Activated gamma-delta T cell treated with Interleukin-2 at 50 U/mL for 16 hours (primary cell): ENCODE measurements at regions not wholly inside any gene's neighbourhood (a gene's known extent, or its start where the extent isn't known, plus 50 kb on each side); places are given as distances from the start of the nearest gene placed in this dataset.
A peak's percentile ranks its signal among the peaks of the same experiment; 100 is the strongest.

Experiments
- DNase-seq: peaks from one replicate; pipeline ENCODE4 v3.0.0-alpha.2; 2020

DNA sequence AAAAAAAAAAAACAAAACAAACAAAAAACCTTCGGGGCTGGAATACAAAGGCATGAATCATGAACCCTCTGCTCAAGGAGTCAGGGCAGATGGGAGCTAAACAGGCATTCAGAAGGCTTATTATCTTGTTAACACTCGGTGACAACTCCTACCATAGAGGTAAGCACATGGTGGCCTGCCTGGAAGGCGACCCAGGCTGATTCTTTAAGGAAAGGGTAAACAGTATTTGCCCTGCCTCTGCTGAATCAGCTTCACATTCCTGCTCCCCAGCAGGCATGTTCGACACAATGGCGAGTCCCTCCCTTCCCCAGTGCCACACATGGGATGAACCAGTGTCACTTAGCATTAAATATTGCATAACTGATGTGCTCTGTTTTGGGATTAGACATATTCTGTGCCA is 191.9 kb downstream of the ARL4C start:
- DNase-seq: no peak

DNA sequence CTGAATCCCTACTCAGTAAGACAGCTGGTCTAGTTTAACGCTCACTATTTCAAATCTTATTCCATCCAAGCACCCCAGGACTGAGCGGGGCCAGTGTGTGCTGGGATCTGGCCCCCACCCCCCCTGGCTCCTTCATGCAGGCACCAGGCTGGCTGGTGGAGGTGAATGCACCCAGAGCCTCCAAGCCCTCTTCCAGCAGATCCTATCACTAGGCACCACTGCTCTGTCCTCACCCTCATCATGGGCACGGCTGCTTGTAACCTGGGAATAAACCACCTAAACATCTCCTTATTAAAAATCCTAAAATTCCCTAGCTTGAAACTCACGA is 194.3 kb downstream of the ARL4C start:
- no peak for DNase-seq

DNA sequence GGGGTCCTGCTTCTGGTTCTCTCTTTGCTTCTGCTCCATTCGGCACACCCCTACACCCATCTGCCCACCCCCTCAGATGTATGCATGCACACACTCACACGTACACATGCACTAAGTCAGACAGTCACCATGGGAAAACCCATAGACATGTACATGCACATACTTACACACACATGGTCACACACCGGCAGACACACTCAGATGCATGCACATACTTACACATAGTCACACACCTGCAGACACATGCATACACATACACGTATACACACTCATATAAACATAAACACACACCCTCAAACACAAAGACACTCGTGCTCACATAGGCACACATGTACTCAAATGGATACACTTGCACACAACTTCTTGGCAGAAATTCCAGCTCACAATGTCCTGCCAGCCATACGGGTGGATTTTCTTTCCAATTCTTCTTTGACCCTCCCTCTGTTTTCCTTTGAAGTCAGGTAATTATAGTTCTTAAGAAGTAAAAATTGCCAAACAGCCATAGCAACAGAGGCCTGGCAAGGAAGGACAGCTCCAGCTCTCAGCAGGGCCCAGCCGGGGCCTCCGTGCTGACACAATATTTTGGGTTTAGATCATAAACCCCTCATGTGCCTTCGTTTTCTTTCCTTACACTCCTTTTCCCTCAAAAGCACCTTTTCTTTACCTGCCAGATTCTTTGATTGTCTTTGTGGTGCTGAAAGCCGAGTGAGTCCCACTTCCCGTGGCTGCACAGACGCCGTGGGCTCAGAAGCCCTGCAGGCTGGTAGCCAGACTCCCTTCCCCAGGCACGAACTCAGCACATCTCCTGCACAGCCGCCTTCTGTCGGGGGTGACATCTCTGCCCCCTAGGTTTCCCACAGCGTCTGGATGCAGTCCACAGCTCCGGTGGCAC is 195.7 kb downstream of the ARL4C start:
- no peak for DNase-seq

DNA sequence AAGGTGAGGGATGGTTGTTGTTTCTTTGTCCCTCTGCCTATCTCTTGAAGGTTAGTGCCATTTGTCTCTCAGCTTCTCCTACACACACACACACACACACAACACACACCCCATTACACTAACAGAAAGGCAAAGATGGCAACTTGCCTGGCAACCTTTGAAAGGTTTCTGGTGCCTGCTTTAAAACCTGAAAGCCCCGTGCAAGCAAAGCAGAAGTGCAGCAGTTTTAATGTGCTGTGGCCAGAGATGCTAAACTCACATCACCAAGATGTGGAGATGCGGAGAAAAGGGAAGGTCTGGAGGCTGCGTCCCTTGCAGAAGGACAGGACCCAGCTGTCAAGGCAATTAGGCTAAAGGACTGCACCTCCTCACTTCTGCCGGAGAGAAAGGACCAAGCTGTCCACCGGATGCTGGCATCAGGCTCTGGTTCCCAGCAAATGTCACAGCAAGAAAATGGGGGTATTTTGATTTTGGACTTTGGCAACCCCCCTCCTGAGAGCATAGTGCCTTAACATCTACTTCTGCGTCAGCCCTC is 196.4 kb downstream of the ARL4C start:
- no peak for DNase-seq

DNA sequence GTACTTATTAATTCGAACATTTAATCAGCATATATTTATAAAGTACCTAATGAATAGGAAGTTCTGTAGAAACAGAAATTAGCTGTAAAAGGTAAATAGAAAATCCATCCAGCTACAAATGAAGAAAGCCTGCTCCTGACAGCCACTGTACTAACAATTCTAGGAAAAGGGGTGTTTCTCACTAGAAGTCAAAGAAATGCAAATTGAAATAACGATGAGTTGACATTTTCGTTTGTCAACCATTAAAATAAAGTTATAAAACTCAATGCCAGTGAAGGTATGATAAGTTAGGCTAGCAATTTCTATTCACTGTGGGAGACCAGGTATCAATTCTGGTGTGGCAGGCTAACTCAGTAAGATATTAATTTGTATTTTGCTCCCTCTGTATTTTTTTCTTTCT is 198.0 kb downstream of the ARL4C start:
- DNase-seq: no peak

DNA sequence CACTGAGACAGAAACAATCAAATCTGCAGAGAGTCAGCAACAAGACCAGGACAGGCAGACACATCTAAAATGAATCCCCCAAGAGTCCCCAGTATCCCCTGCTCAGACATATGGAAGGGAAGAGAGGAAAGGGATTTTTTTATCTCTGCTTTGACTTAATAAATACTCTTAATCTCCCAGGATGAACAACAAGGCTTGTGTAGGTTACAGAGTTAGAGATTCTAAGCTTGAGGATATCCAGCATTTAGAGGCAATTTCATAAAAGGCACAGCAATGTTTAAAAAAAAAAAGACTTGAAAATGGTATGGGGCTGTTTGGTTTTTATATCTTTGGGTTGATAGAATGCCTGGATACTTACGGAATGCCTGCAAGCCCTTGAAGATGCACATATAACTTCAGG is 199.9 kb downstream of the ARL4C start:
- no peak for DNase-seq

DNA sequence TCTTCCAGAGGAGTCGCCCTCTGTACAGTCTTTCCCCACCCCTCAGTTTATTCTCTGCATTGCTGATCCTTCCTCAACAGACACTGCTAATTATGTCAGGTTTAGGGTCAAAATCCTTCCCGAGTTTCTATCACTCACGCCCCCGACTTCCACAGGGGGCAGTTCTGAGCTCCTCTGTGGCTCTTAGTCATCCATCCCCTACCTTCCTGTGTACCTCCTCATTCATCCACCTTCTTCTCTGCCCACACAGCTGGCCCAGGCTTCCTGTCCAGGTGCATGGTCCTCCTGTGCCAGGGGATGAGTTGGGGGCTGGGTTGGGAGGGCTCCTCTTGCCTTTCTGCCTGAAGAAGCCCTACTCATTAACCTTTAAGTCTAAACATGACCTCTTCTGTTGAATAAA is 202.9 kb downstream of the ARL4C start:
- DNase-seq: no peak

DNA sequence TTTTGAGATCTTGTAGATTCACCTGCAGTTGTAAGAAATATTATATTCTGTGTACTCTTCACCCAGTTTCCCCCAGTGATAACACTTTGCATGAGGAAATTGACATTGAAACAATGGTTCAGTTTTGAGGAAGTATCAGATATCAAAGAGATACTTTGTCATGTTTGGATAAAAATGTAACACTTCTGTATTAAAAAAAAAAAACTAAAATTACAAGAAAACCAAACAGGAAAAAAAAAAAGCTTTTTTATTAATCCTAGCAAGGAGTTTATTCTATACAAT is 204.0 kb downstream of the ARL4C start:
- no peak for DNase-seq

DNA sequence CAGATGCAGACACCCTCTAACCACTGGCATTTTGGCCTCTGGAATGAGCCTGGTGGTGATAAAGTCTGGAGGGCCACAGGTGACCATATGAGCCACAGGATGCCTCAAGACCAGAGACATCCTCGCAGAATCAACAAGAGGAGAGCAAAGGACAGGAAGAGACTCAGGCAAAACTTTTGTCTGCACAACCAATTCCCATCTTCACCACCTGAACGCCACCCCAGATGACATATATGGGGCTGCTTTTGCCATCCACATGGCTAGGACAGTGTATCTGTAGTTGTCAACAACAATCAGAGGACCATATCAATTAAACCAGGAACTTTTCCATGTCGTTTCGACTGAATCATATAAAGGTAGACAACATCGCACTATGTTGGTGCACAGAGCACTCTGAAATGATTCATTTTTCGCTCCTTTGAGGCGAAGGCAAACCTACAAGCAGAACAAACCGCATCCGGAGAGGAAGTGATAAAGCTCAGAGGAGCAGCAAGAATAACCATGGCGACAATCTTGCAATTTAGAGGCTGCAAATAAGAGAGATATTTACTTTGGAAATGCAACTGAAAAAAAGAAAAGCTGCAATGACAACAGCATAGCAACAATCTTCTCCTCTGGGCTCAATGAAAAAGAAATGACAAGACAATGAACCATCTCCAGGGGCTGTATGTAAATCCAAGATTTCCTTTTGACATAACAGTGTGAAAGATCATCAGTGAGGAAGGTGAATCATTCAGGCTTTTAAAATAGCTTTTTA is 204.5 kb downstream of the ARL4C start:
- peak; percentile 63 for DNase-seq

DNA sequence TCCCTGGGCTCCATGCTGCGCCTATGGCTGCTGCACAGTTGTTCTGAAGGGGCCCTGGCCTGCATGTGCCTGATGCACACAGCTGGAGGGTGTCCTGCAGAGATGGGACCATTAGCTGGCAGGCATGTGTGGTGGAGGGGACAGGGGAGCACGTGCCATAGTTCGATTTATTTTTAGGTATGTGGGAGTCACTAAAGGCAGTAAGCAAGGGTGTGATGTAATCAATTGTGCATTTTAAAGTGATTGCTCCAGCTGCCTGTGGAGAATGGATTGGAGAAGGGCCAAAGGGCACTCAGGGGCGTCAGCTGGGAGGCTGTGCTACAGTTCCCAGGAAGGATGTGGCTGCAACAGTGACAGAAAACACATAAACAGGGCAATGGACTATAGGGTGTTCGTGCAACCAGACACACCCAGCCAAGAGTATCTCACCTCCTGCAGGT is 205.1 kb downstream of the ARL4C start:
- peak; percentile 21 for DNase-seq

DNA sequence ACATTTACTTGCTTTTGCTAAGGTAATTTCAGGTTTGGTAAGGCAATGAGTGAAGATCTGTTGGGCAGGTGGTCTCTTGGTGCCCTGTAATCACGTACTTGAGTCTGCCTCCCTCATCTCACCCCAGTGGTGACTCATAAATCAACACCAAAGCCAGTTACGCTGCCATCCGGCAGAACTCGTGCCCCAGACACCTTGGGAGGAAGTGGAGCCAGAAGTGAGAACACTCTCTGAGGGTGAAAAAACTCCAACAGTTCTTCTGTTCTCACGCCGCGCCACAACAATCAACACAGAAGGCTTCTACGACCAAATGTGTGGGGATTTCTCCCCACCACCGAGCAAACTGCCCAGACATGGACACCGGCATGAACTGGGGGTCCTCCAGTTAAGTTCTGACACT is 206.2 kb downstream of the ARL4C start:
- peak; percentile 85 for DNase-seq

DNA sequence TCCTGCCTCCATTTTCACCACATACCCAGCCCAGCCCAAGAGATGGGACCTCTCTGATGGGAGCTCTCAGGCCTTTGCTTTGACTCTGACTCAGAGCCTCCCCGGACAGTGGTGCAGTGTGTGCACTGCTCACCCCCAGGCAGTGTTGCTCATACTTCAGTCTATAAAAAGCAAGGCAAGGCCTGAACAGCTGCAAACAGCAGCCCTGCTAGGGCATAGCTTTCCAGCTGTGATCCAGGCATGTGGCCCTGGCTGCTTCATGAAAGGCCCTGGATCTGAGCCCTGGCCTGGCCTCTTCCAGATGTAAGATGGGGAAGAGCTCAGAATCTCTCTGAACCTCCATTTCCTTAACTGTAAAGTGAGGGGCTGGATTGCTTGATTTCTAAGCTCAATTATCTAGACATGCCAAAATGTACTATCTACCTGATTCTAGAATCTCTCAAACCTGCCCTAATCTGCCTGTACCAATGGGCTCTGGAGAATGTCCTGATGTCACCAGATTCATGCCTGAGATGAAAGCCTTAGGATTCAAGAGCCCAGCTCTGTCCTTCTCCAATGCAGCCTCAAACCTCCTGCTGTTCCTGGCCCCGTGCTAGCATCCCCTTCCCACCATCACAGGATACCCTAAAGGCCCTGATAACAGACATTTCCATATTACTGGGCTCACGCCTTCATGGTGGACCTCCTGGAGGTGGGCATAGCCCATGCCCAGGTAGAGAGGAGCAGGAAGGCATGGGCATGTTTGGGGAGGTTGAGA is 206.9 kb downstream of the ARL4C start:
- peak; percentile 26 for DNase-seq

DNA sequence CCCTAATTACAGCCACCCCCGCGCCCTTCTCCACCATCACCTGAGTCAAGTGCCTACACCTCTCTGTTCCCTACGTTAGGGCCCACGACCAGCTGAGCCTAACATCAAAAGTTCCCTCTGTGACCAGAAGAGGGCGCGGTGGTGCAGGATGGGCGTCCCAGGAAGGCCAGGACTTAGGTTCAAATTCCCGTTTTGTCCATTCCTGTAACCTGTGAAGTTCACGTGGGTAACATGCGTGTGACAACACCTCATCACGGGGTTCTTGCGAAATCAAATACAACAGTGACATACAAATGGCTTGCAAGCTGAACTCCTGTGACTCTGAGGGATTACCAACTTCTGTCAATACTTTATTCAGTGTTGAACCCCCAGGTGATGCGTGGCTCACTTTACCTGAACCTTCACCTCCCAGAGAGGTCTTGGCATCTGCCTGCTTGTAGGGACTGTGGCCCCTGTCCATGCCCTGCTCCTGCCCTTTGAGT is 207.9 kb downstream of the ARL4C start:
- DNase-seq: peak; percentile 64

DNA sequence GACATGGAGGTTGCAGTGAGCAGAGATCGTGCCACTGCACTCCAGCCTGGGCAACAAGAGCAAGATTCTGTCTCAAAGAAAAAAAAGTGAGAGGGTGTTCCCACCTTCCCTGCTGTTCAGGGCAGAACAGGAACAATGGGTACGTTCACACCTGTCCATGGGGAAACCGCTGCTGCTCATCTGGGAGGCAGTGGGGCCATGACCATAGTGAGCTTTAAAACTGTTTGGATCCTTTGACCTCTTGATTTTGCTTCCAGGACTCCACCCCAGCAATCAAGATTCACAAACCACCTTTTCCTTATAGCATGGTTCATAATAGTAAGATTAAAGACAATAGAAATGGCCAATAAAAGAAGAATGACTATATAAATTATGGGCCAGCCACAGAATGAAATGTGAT is 209.2 kb downstream of the ARL4C start:
- DNase-seq: no peak

DNA sequence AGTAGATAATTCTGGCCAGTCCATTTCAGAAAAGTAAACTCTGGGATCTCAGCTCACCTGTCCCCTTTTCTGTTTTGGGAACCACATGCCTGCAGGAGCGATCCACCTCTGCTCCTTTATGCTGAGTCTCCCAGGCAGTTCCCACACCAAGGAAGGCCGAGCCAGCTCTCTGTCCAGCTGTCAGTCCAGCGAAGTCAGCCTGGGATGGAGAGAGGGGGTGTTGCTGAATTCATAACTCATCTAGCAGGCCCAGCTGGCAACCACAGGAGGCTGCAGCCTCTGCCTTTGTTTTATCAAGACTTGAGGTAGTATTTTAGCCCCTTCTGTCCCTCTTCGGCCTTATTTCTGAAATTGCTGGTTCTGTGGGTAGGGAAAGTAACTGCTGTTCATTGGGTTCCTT is 209.9 kb downstream of the ARL4C start:
- DNase-seq: no peak

DNA sequence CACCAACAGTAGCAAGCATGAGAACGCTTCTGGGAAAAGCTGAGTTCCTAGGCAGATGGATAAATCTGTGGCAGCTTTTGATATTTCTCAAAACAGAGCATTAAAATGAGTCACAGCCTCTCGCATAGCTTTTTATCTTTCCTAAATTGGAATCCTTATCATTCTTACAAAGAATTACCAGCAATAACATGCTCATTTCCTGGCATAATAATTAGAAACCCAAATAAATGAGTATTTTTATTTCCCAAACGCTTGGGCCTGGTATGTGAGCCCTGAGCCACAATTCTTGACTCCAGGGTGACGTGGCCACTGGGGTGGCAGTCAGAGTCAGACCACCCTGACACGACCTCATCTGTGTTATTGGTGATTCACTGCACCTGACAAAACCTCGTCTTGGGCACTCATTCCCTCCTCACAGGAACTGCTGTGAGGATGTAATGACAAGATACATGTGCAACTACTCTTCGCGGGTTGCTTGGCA is 210.7 kb downstream of the ARL4C start:
- DNase-seq: no peak

DNA sequence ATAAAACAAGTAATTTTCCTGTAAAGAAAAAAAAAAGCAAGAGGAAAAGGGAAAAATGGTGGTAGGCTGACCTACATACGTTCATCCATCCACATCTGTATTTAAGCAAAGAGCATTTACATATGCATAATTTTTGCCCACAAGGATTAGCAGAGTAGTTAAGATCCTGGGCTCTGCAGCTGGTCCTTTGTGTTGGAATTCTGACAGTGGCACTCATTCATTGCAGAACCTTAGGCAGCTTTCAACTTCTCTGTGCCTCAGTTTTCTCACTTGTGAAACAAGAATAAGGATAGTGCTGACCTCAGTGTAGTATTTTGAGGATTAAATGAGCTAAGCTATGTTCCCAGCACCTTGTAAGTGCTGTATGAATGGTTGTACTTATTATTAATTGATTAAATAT is 211.3 kb downstream of the ARL4C start:
- no peak for DNase-seq

DNA sequence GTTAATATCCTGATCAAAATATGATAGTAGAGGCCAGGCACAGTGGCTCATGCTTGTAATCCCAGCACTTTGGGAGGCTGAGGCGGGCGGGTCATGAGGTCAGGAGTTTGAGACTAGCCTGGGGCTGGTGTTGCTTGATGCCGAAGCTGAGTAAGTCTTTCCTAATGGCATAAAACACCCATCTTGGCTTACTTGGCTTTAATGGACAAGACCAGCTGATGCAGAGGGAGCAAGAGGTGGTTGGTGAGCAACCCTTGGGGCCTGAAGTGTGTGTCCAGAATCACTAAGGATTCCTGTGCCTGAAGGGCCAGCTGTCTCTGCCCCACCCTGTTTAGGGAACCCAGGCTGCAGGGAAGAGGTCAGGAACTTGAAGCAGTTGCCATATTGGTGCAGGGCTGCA is 217.2 kb downstream of the ARL4C start:
- no peak for DNase-seq

DNA sequence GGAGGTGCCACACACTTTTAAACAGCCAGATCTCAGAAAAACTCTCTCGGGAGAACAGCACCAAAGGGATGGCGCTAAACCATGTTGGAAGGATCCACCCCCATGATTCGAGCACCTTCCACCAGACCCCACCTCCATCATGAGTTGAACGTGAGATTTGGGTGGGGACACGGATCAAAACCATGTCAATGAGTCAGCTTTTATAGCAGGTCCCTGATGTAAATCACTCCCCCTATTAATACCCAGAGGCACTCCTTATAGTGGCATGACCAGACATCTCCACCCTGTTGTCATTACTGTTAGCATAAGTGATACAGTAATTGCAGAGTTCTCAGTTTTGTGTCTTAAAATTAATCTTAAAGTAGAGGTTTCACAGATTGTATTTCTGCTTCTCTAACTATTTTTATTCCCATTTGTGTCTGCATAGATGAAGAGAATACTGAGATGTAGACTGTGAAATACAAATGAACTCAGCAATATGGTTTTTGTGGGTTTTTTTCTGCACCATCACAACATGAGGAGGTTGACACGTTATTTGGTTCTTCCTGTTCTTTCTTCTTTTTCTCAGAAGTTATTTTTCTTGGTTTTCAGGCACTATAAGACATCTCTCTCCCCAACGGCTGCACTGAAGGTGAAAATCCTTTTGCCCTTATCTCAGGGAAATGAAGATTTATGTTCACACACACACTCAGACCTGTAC is 218.2 kb downstream of the ARL4C start:
- no peak for DNase-seq

DNA sequence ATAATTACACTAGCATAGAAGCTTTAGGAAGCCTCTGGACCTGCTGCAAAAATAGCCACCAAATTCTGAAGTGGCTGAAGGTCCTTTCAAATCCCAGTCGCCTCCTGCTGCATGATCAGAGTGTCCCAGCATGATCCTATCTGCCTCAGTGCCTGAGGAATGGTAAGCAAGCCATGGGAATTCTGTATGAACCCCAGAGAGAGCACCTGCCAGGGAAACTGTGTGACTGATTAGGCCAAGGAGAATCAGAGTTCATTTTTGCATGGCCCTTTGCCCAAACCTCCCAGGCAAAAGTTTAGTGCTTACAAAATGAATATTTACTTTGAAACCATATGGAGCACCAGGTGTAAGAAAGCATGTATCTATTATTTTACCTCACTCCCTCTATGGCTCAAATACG is 221.4 kb downstream of the ARL4C start:
- DNase-seq: no peak

DNA sequence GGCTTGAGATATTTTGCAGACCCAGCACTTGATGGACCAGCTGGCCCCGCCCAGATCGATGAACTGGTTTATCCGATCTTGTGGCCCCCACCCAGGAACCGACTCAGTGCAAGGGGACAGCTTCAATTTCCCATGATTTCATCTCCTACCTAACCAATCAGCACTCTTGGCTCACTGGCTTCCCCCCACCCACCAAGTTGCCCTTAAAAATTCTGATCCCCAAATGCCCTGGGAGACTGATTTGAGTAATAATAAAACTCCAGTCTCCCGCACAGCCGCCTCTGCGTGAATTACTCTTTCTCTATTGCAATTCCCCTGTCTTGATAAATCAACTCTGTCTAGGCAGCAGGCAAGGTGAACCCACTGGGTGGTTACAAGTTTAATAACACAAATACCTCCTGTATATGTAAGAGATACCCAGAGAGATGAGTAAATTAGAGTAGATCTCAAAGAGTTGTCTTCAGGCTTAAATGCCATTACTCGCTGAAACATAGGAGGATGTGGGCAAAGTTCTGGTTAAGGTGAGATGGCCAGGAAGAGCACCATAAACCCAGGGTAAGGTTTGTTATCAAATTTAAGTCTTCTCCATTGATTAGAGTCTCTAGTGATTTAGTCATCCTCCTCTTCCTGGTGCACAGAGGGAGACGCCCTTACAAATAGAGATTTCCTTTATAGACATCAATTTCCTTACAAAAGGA is 222.8 kb downstream of the ARL4C start:
- DNase-seq: peak; percentile 31
